ENCODE measurements at regions not wholly inside any gene's neighbourhood (a gene's known extent, or its start where the extent isn't known, plus 50 kb on each side); places are given as distances from the start of the nearest gene placed in this dataset.
"Not testable (repeated sequence)": the region's sequence is repeated elsewhere in the genome, so short reads cannot be mapped to it uniquely, and the experiment has no call there.

GRCh38 chr6:22748681-22749080, 179.3 kb downstream of the HDGFL1 start:
- DNase-seq (ENCODE audit: low read depth): no peak

DNA sequence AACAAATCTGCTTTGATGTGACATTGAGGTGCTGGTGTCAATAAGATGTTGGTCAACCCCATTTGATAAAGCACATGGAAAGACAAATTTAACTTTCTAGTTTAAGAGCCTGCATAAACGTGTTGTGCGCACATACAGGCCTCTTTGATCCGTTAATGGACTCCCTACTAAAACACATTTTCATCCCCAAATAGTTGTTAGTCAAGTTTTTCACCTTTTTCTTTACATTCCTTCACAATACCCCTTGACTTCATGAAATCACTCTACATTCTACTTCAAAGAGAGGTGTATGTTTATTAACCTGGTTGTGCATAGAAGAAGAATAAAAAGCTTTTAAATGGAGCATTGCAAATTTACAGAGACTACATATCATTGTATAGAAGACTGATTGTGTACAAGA, 180.3 kb downstream of the HDGFL1 start:
- DNase-seq (ENCODE audit: low read depth): no peak

DNA sequence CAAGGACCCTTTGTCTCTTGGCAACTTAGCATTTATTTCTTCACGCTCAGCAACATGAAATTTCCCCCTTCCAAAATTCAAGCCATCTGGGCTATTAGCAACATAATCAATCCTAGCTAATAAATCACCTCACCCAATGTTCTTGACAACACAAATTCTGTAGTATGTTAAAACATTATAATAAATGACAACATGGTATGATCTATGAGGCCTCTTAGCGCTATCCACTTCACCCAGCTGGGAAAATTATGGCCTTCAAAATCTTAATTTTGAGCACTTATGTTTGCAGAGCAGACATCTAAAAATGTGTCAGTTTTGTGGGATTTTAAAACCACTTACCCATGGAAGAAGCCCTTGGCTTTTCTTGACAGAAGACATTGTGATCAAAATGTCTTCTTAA, 181.9 kb downstream of the HDGFL1 start:
- no peak for DNase-seq (ENCODE audit: low read depth)

DNA sequence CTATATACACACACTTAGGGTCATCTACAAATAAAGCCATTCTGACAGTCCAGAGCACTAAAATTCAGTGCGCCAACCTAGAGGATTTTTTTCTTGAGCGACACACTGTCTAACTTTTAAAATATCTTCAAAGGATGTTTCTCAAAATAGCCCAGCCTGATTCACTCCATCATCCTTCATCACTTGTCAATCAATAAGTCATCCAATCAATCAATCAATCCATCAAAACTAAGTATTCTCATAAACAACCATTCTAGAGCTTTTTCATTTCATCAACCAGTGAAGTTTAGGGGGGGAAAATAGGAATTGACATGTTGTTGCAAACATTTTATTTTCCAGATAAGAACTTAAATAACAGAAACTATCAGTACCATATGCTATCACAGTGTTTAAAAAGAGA, 183.2 kb downstream of the HDGFL1 start:
- DNase-seq (ENCODE audit: low read depth): no peak

- DNase-seq (ENCODE audit: low read depth): no peak
These were observed 184.7 kb downstream of the HDGFL1 start for GRCh38 chr6:22754061-22754460.

DNA sequence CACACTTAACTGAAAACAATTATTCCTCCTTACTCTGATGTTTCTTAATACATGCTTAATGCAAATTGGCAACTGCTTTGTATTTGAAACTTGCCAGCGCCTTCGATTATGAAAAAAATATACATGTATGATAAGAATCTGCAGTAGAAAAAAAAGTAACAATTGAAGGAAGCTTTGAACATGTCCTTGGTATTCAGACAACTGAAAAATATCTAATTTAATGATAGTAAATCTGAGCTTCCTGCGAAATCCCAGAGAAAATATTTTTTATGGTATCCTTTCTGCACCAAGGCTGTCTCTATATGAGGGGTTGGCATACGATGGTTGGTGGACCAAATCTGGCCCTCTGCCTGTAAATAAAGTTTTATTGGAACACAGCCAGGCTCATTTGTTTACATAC, 186.2 kb downstream of the HDGFL1 start:
- no peak for DNase-seq (ENCODE audit: low read depth)

DNA sequence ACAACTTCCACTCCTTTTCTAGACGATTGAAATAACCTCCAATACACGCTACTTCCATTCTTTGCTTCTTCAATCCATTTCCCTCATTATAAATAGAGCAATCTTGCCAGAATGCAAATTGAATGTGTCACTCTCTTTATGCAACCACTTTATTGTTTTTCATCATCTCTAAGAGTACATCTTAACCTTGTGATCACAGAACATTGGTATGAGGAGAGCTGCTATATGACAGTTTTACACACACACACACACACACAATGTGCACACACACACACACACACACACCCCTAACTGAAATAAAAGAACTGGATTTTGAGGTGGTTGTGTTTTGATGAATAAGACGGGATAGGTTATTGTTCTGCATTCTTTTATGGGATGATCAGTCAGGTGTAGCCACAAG, 187.0 kb downstream of the HDGFL1 start:
- DNase-seq (ENCODE audit: low read depth): no peak

DNA sequence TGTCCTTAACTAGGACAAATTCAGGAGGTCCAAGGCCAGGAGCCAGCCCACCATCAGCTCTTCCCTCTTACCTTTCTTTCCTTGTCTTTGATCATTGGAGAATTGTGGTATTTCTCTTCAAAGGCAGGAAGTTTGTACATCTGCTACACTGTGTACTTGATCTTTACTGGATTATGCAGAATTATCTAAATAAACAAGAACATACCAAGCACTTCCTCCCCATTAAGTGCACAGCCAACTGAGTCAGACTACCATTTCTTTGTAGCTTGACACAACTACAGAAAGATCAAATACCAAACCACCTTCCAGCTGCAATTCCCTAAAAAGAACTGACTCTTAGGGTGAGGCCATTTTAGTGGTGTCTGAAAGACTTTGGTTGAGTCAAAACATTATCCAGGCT, 195.1 kb downstream of the HDGFL1 start:
- DNase-seq (ENCODE audit: low read depth): no peak

GRCh38 chr6:22765015-22765414, 195.6 kb downstream of the HDGFL1 start:
- DNase-seq (ENCODE audit: low read depth): no peak

DNA sequence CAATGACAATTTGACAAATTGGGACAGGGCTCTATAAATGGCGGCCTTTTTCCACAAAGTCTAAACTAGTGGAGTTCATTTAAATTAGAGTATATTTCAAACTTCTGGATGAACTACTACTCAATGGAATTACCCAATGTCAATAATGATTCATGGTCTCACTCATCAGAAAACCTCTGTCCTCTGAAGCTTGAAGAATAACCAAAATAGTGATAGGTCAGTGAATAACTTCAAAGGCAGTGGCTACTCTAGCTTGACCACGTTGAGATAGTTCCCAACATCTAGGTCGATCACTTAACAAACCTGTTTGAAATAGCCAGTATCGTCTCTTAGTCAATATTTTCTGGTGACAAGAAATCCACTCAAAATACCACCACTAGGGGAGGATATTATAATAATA, 197.6 kb downstream of the HDGFL1 start:
- no peak for DNase-seq (ENCODE audit: low read depth)

GRCh38 chr6:22770054-22770453, 200.7 kb downstream of the HDGFL1 start:
- DNase-seq (ENCODE audit: low read depth): no peak

- DNase-seq (ENCODE audit: low read depth): no peak
These were observed 204.8 kb downstream of the HDGFL1 start for GRCh38 chr6:22774129-22774528.

DNA sequence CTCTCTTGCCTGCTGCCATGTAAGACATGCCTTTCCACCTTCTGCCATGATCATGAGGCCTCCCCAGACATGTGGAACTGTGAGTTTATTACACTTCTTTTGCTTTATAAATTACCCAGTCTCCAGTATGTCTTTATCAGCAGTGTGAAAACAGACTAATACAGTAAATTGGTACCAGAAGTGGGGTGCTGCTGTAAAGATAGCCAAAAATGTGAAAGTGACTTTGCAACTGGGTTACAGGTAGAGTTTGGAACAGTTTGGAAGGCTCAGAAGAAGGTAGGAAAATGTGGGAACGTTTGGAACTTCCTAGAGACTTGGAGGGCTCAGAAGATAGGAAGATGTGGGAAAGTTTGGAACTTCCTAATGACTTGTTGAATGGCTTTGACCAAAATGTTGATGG, 209.1 kb downstream of the HDGFL1 start:
- DNase-seq (ENCODE audit: low read depth): not testable (repeated sequence)

DNA sequence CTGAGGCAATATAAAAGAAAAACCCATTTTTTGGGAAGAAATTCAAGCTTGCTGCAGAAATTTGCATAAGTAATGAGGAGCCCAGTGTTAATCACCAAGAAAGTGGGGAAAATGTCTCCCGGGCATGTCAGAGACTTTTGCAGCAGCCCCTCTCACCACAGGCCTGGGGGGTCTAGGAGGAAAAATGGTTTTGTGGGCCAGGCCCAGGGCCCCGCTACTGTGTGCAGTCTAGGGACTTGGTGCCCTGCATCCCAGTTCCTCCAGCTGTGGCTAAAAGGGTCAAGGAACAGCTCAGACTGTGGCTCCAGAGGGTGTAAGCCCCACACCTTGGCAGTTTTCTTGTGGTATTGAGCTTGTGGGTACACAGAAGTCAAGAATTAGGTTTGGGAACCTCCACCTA, 209.7 kb downstream of the HDGFL1 start:
- DNase-seq (ENCODE audit: low read depth): no peak

- no peak for DNase-seq (ENCODE audit: low read depth)
These were observed 214.6 kb downstream of the HDGFL1 start for GRCh38 chr6:22783931-22784330.

GRCh38 chr6:22784601-22785410, 215.4 kb downstream of the HDGFL1 start:
- no peak for DNase-seq (ENCODE audit: low read depth)

DNA sequence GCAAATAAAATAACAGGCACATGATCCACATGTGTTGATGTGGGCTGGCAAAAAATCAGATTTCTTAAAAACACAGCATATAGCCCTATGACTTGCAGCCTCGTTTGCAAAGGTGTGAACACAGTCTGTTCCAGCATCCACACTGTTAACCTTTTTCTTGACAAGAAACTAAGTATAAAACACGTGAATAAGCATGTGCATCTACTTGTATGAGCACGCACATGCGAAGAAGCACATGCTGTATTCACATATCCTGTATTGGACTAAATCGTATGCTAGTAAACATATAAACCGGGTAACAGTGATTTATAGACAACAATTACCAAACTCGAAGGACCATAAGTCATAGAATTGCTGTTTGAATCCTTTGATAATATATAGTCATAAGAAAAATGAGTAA, 218.7 kb downstream of the HDGFL1 start:
- no peak for DNase-seq (ENCODE audit: low read depth)

- DNase-seq (ENCODE audit: low read depth): no peak
These were observed 219.9 kb downstream of the HDGFL1 start for GRCh38 chr6:22789315-22789714.

DNA sequence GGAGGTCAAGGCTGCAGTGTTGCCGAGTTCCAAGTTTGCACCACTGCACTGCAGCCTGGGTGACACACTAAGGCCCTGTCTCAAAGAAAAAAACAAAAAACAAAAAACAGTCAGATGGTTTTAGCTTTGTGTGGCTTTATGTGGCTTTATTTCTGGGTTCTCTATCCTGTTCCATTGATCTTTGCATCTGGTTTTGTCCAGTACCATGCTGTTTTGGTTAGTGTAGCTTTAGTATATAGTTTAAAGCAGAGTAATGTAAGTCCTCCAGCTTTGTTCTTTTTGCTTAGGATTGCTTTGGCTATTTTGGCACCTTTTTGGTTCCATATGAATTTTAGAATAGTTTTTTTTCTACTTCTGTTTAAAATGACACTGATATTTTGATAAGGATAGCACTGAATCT, 225.5 kb downstream of the HDGFL1 start:
- no peak for DNase-seq (ENCODE audit: low read depth)

DNA sequence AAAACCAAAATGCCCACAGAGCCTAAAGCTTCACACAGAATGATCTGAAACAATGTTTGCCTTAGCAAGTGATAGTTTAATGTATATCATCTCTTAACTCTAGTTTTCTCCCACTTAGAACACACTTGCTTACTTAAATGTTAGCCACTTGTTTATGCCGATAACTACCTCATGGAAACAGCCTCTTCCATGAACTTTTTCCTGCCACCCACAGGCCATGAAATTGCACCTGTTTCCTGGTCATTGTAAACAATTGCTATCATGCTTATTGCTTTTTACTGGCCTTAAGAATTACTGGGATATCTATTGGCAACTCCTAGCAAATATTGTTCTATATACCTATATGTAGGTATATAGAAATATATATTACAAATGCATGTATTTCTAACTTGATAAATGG, 231.1 kb downstream of the HDGFL1 start:
- no peak for DNase-seq (ENCODE audit: low read depth)

DNA sequence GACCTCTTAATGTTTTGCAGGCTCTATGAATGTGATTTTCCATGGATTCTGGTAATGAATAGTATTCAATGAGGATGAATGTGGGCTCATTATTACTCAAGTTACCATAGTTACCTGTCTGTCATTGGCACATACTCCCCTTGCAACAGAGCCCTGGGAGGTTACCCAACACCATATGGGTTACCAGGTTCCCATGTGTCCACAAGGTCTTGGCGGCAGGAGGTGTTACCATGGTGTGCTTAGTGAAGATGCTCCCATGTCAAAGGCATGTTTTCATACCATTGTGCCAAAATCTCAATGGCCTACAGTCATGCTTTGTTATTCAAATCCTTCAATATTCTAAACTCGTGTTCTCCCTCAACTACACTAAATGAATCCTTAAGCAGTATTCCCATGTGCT, 232.5 kb downstream of the HDGFL1 start:
- no peak for DNase-seq (ENCODE audit: low read depth)

DNA sequence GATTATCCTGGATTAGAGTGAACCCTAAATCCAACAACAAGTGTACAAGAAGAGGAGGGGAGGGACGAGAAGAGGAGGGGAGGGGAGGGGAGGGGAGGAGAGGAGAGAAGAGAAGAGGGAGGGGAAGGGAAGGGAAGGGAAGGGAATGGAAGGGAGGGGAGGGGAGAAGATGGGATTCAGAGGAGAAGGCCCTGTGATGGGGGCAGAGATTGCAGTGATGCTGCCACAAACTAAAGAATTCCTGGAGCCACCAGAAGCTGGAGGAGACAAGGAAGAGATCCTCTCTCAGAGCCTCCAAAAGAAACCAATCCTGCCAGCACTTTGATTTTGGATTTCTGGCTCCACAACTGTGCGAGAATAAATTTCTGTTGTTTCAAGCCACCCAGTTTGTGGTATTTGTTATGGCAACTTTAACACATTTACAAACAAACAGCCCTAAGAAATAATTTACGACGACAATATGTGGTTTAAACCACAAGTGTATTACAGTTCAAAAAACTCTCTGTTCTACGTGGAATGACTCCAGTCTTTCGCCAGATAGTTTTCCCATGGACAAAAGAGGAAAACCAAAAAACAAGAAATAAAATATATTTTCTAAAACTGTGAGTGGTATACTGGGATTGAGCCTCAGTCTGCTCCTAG, 235.4 kb downstream of the HDGFL1 start:
- no peak for DNase-seq (ENCODE audit: low read depth)

DNA sequence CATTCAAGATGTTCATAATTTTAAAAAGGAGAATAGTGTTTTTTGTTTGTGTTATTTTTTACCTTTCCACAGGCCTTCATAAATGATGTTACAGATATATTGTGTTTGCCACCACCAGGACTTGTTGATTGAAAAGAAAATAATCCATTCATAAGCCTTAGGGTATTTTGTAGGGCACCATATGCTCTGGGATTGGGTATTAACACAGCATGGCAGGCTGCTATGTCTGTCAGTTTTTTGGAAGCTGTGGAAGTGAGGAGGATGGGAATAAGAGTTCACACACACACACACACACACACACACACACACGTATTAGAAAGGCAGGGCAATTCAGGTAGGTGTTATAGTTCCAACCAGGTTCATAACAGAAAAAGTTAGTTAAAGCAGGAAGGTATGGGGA, 237.9 kb downstream of the HDGFL1 start:
- no peak for DNase-seq (ENCODE audit: low read depth)

DNA sequence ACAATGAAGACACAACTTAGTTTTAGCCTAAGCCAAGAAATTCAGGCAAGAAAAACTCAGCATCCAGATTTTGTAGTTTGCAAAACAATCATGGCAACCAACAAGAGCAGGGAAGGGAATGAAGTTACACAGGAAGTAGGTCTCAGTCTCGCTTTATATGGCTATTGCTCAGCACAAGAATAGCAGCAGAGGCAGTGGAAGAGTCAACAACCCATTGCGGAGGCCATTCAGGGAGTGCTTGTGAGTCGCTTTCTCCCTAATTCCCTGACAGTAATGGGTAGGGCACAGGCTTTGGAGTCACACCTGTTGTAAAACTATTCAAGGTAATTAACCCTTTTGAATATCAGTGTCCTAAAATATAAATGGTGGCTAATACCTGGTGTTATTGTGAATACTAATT, 238.5 kb downstream of the HDGFL1 start:
- DNase-seq (ENCODE audit: low read depth): no peak
